GM19239 (cell line): ENCODE measurements at regions not wholly inside any gene's neighbourhood (a gene's known extent, or its start where the extent isn't known, plus 50 kb on each side); places are given as distances from the start of the nearest gene placed in this dataset.

Source experiments
- DNase-seq: peaks from one replicate; pipeline ENCODE4 v3.0.0; 2011; ENCODE audit warnings: low spot score; ENCODE audit not compliant: insufficient read length
- FAIRE-seq: peaks from 2 replicates; lab custom pipeline; 2011; peaks lifted over from hg19 to GRCh38; lab: Jason Lieb, UNC

- DNase-seq = no peak
- FAIRE-seq = no peak
Measured at GRCh38 chr2:57806449-57806968, 240.1 kb upstream of the VRK2 start.

DNA sequence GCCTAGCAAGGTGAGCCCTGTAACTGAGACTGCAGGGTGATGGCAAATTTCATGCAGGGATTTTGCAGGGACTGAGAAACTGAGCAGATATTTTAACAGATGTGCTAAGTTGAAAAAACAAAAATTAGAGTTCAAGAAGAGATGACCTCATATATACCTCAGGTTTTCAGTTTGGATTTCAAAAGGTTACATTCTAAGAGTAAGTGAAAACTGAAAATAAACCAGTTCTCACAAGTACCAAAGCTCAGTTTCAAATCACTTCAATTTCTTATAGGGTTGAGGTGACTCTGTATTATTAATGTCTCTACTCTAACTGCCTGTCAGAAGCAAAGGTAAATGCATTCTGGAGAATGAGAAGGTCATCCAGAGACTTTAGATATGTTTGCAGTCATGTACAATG is 237.4 kb upstream of the VRK2 start:
- no peak for DNase-seq
- peak; percentile 83 for FAIRE-seq

DNA sequence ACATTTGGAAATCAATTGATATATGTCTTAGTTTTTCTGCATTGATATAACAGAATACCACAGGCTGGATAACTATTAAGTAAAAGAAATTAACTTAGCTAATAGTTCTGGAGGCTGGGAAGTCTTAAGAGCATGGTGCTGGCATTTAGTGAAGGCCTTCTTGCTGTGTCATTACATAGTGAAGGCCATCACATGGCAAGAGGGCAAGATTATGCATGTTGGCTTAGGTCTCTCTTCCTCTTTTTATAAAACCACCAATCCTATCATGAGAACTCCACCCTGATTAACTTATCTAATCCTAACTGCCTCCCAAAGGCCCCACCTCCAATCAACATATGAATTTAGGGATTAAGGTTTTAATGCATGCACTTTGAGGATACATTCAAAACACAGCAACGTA is 225.5 kb upstream of the VRK2 start:
- FAIRE-seq (no peak), DNase-seq (no peak)

GRCh38 chr2:57828221-57828620 is 218.4 kb upstream of the VRK2 start:
- FAIRE-seq = no peak
- DNase-seq = no peak

GRCh38 chr2:57834666-57835065 is 211.9 kb upstream of the VRK2 start:
- no peak for FAIRE-seq

DNA sequence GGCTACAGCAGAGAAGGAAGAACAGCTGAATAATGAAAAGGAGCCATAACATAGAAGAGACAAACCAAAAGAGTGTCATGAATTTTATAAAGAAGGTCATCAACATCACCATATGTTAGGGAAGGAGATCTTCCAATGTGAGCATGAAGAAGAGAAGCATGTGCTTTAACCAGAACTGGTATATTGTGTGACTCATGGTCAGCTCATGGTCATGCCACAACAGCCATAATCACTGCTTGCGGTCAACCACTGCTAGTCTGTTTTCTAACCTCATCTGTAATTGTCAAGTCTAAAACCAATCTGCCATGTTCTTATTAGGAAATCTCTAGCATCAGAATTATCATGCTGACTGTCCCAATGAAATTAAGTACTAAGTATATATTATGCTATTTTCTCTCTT is 204.1 kb upstream of the VRK2 start:
- FAIRE-seq (no peak), DNase-seq (no peak)

More at GRCh38 chr2:57834666-57835065, 211.9 kb upstream of the VRK2 start:
- DNase-seq = no peak

- DNase-seq = no peak
- no peak for FAIRE-seq
Measured at GRCh38 chr2:57843158-57843557, 203.4 kb upstream of the VRK2 start.

- no peak for FAIRE-seq
- no peak for DNase-seq
Measured at GRCh38 chr2:57848723-57849122, 197.9 kb upstream of the VRK2 start.

DNA sequence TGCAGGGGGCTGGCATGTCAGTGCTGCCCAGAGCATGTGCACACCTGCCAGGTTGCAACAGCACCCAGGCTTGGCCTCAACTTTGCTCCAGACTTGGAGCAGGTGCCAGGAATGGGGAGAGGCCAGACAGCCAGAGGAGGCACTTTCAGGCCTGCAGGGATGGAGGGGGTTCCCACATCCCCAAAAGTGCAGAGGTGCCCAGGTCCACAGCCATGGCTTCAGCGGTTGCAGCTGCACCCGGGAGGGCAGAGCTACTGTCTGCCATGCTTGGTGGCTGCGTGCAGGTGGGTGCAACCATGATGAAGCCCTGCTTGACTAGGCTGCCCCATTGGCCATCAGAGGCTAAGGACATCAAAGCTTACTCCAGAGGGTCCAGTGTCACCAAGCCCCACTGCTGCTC is 196.8 kb upstream of the VRK2 start:
- DNase-seq (no peak), FAIRE-seq (no peak)

GRCh38 chr2:57850415-57851130 is 196.0 kb upstream of the VRK2 start:
- FAIRE-seq = no peak

GRCh38 chr2:57855212-57855611 is 191.4 kb upstream of the VRK2 start:
- no peak for DNase-seq
- no peak for FAIRE-seq

More at GRCh38 chr2:57850415-57851130, 196.0 kb upstream of the VRK2 start:
- no peak for DNase-seq

- no peak for FAIRE-seq
- no peak for DNase-seq
Measured at GRCh38 chr2:57859755-57860154, 186.9 kb upstream of the VRK2 start.

DNA sequence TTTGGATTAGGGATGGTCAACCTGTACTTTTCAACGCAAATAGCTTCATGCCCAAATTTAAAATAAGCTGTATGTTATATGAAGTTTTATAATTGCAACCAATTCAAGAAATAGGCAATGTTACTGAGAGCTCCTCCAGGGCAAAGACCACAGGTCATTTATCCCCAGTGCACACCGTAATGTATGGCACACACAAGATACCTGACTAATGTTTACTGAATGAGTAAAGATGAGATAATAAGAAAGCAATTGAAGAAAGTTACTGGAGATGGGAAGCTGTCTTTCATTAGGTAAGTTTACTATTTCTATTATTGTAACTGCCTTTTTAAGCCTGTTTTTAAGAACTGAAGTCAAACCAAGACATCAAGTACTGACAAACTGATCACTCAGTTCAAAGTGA is 184.5 kb upstream of the VRK2 start:
- DNase-seq = no peak
- FAIRE-seq = no peak

DNA sequence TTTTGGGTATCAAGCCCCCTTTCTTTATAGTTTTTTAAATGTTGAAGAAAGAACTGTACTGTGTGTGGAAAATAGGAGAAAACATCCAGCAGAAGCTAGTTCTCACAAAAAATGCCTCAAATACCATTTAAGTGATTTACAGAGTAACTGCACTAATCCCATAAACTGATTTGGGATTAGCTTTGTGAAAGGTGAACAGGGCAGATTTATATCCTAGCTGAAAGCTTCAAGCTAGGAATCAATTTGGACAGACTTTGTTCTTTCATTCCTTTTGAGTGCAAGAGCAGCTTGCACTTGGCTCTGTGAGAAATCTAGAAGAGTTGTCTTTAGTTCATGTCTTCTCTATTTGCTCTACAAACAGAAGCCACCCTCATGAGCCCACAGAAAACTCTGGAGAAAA is 183.9 kb upstream of the VRK2 start:
- no peak for DNase-seq
- no peak for FAIRE-seq

GRCh38 chr2:57864926-57865325 is 181.7 kb upstream of the VRK2 start:
- no peak for DNase-seq

GRCh38 chr2:57867730-57868129 is 178.9 kb upstream of the VRK2 start:
- no peak for DNase-seq
- FAIRE-seq = no peak

More at GRCh38 chr2:57864926-57865325, 181.7 kb upstream of the VRK2 start:
- no peak for FAIRE-seq

GRCh38 chr2:57868619-57869139 is 177.9 kb upstream of the VRK2 start:
- no peak for FAIRE-seq
- no peak for DNase-seq

DNA sequence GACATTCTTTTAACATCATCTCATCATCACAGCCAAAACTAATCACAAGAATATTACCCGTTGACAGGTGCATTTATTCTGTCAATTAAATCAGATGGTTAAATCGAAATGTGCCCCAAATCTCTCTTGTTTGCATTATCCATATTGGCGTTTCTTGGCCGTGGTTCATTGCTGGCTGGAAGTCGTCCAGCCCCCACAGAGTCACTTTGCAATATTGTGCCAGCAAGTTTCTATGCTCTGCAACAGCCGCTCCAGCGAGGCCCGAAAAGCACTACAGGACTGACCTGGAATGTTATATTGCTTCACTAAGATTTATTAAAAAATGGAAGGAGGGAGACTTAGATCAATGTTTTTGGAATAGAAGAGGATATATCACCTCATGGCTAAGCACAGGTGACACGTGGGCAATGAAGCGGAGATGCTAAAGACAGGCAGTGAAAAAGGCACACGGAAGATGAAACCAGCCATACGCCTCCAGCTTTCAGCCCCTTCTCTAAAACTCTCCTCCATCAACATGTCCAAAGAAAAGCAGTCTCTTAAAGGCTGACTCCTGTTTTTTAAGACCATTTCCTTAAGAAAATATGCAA is 176.8 kb upstream of the VRK2 start:
- DNase-seq = no peak
- no peak for FAIRE-seq

GRCh38 chr2:57876313-57876712 is 170.3 kb upstream of the VRK2 start:
- no peak for DNase-seq
- peak; percentile 33 for FAIRE-seq

GRCh38 chr2:57877811-57878170 is 168.8 kb upstream of the VRK2 start:
- DNase-seq = no peak
- no peak for FAIRE-seq

GRCh38 chr2:57878171-57878865 is 168.3 kb upstream of the VRK2 start:
- DNase-seq (no peak), FAIRE-seq (no peak)
